ENCODE measurements at regions not wholly inside any gene's neighbourhood (a gene's known extent, or its start where the extent isn't known, plus 50 kb on each side); places are given as distances from the start of the nearest gene placed in this dataset. TPM values are rescaled to one million over a fixed set of nuclear protein-coding genes. Genes with fewer than 3 reads are reported as not detected.
A peak's percentile ranks its signal among the peaks of the same experiment; 100 is the strongest.
"Not testable (repeated sequence)": the region's sequence is repeated elsewhere in the genome, so short reads cannot be mapped to it uniquely, and the experiment has no call there.

GRCh38 chr16:5158494-5158893 lies 60.9 kb upstream of the EEF2KMT start:
- BruUV-seq (replicated peaks), result no TSS peak
- Histone ChIP-seq H3K36me3 (ENCODE audit: insufficient read depth, low read length) (no peaks in the 10 kb centered on the region), H3K4me1 (ENCODE audit: insufficient read depth, low read length, poor library complexity, severe bottlenecking) (no peaks in the 10 kb centered on the region), H3K79me2 (ENCODE audit: insufficient read depth, low read depth, low read length) (no peaks in the 10 kb centered on the region), H3K4me3 (ENCODE audit: low read depth, low read length, poor library complexity, severe bottlenecking) (no peak overlapping the region), H4K20me1 (ENCODE audit: insufficient read depth, low read length) (no peaks in the 10 kb centered on the region), H2AFZ (ENCODE audit: low read length) (no peak overlapping the region), H3K4me2 (ENCODE audit: low read length) (no peak overlapping the region), H3K27ac (ENCODE audit: low read depth, low read length, poor library complexity, severe bottlenecking) (no peak overlapping the region), H3K9me3 (ENCODE audit: low read length) (no peaks in the 10 kb centered on the region), H3K9me2 (ENCODE audit: insufficient read depth, low read length) (no peaks in the 10 kb centered on the region)
- TF ChIP-seq EZH2phosphoT487 (IDR thresholded peaks at IDR 0.05; ENCODE audit: borderline replicate concordance, low read depth, low read length), result no peak
- no peak for TF ChIP-seq CTCF (conservative IDR thresholded peaks at IDR 0.05; ENCODE audit: low read length)
- POLR2A ChIA-PET, result no interaction called here
- intact Hi-C loops (cut with micrococcal nuclease; ENCODE audit: unreplicated experiment), result no loop called here
- CTCF ChIA-PET (ENCODE audit: unreplicated experiment), result no interaction called here
- no peak for DNase-seq (ENCODE audit: low spot score)

GRCh38 chr16:5156486-5156885 lies 58.9 kb upstream of the EEF2KMT start:
- H4K20me1 ChIP-seq (ENCODE audit: insufficient read depth, low read length); H3K4me3 ChIP-seq (ENCODE audit: low read depth, low read length, poor library complexity, severe bottlenecking); CTCF ChIA-PET (ENCODE audit: unreplicated experiment); H3K4me1 ChIP-seq (ENCODE audit: insufficient read depth, low read length, poor library complexity, severe bottlenecking); POLR2A ChIA-PET; H2AFZ ChIP-seq (ENCODE audit: low read length); H3K36me3 ChIP-seq (ENCODE audit: insufficient read depth, low read length); H3K27ac ChIP-seq (ENCODE audit: low read depth, low read length, poor library complexity, severe bottlenecking); H3K9me3 ChIP-seq (ENCODE audit: low read length); DNase-seq (ENCODE audit: low spot score); BruUV-seq (replicated peaks); intact Hi-C loops (cut with micrococcal nuclease; ENCODE audit: unreplicated experiment); H3K4me2 ChIP-seq (ENCODE audit: low read length); H3K9me2 ChIP-seq (ENCODE audit: insufficient read depth, low read length); H3K79me2 ChIP-seq (ENCODE audit: insufficient read depth, low read depth, low read length): not testable (repeated sequence)

- H3K4me1 ChIP-seq (ENCODE audit: insufficient read depth, low read length, poor library complexity, severe bottlenecking); H3K27ac ChIP-seq (ENCODE audit: low read depth, low read length, poor library complexity, severe bottlenecking); H3K4me3 ChIP-seq (ENCODE audit: low read depth, low read length, poor library complexity, severe bottlenecking); H3K79me2 ChIP-seq (ENCODE audit: insufficient read depth, low read depth, low read length); POLR2A ChIA-PET; H3K4me2 ChIP-seq (ENCODE audit: low read length); H3K9me3 ChIP-seq (ENCODE audit: low read length); BruUV-seq (replicated peaks); intact Hi-C loops (cut with micrococcal nuclease; ENCODE audit: unreplicated experiment); H3K9me2 ChIP-seq (ENCODE audit: insufficient read depth, low read length); H3K36me3 ChIP-seq (ENCODE audit: insufficient read depth, low read length); CTCF ChIA-PET (ENCODE audit: unreplicated experiment); DNase-seq (ENCODE audit: low spot score); H4K20me1 ChIP-seq (ENCODE audit: insufficient read depth, low read length): not testable (repeated sequence)
- peak overlapping the region; percentile 25; the same call in 1 of the 2 replicates for H2AFZ ChIP-seq (ENCODE audit: low read length)
Measured at GRCh38 chr16:5154006-5154405, 56.4 kb upstream of the EEF2KMT start.

- CTCF ChIA-PET (ENCODE audit: unreplicated experiment); POLR2A ChIA-PET; BruUV-seq (replicated peaks): not testable (repeated sequence)
Measured at GRCh38 chr16:5151409-5151808, 53.8 kb upstream of the EEF2KMT start.

More at GRCh38 chr16:5151409-5151808, 53.8 kb upstream of the EEF2KMT start:
- intact Hi-C loops (cut with micrococcal nuclease; ENCODE audit: unreplicated experiment); DNase-seq (ENCODE audit: low spot score); H3K4me3 ChIP-seq (ENCODE audit: low read depth, low read length, poor library complexity, severe bottlenecking); H3K79me2 ChIP-seq (ENCODE audit: insufficient read depth, low read depth, low read length); H3K9me3 ChIP-seq (ENCODE audit: low read length); H2AFZ ChIP-seq (ENCODE audit: low read length); H3K27ac ChIP-seq (ENCODE audit: low read depth, low read length, poor library complexity, severe bottlenecking); H3K4me1 ChIP-seq (ENCODE audit: insufficient read depth, low read length, poor library complexity, severe bottlenecking); H4K20me1 ChIP-seq (ENCODE audit: insufficient read depth, low read length); H3K9me2 ChIP-seq (ENCODE audit: insufficient read depth, low read length); H3K4me2 ChIP-seq (ENCODE audit: low read length); H3K36me3 ChIP-seq (ENCODE audit: insufficient read depth, low read length): not testable (repeated sequence)

Small RNA genes in the stretch of these regions (microRNA-seq; reads per million reads assigned to microRNA genes)
- not detected for gene MIR8065 (ENCODE audit: borderline replicate concordance)

Small RNA genes in the stretch of these regions (small RNA-seq; reads per million reads assigned to genes)
- gene AC007012.1 (not detected), gene MIR8065 (not detected), gene RNU6-328P (not detected), gene RNU6-457P (not detected), gene RNU7-99P (not detected), gene SNRPCP20 (not detected)
